Tibial nerve (tissue), 4 donors: ENCODE measurements at regions not wholly inside any gene's neighbourhood (a gene's known extent, or its start where the extent isn't known, plus 50 kb on each side); places are given as distances from the start of the nearest gene placed in this dataset.
A peak's percentile ranks its signal among the peaks of the same experiment; 100 is the strongest.

Experiments
- DNase-seq, 2 donors: peaks; one replicate each; pipeline ENCODE4 v3.0.0-alpha.2; 2019; ENCODE audit warnings: low spot score in 2 of 2
- H3K27ac ChIP-seq, 4 donors: fragments of 200-600 bp; sonication (generic) in 3 of 4; one replicate each; pipeline ENCODE4 v1.5.1; 2017 to 2019; ENCODE audit warnings: mild to moderate bottlenecking in 1 of 4
- H3K27me3 ChIP-seq, 2 donors: fragments of 200-600 bp; sonication (generic) in 1 of 2; one replicate each; pipeline versions ENCODE4 v1.5.1 to v1.6.0; 2017 to 2019
- H3K36me3 ChIP-seq, 3 donors: fragments of 200-600 bp; sonication (generic); one replicate each; pipeline ENCODE4 v1.5.1; 2018 to 2019
- H3K4me1 ChIP-seq, 4 donors: fragments of 200-600 bp; sonication (generic) in 3 of 4; one replicate each; pipeline ENCODE4 v1.5.1; 2017 to 2019
- H3K4me3 ChIP-seq, 4 donors: fragments of 200-600 bp; sonication (generic) in 3 of 4; one replicate each; pipeline ENCODE4 v1.5.1; 2017 to 2019; ENCODE audit warnings: mild to moderate bottlenecking in 1 of 4, moderate library complexity in 1 of 4
- H3K9me3 ChIP-seq, 4 donors: fragments of 200-600 bp; sonication (generic) in 3 of 4; one replicate each; pipeline ENCODE4 v1.5.1; 2017 to 2019
- EP300 ChIP-seq, 2 donors: sonication (generic); formaldehyde crosslinking; IDR thresholded peaks; one replicate each; pipeline ENCODE4 v1.6.1; 2017; ENCODE audit warnings: antibody characterized with exemption in 2 of 2, mild to moderate bottlenecking in 1 of 2
- POLR2A ChIP-seq, 2 donors: fragments of 450-650 bp; IDR thresholded peaks; one replicate each; pipeline ENCODE4 v1.6.1; 2017; ENCODE audit warnings: antibody characterized with exemption in 2 of 2, mild to moderate bottlenecking in 2 of 2, moderate library complexity in 2 of 2
- WGBS, 2 donors: methylation state at CpG; one replicate each; pipeline ENCODE4 v1.1.5; 2018; 5-methylcytosine and 5-hydroxymethylcytosine counted together
- TF ChIP-seq, protein P1 (sequence below), 5 experiments: fragments of 200-600 bp in 3 of 5; fragments of 450-650 bp in 2 of 5; sonication (generic) in 3 of 5; IDR thresholded peaks; one replicate each; pipeline ENCODE4 v1.5.1; 2016 to 2019; ENCODE audit warnings: antibody characterized with exemption in 5 of 5, mild to moderate bottlenecking in 3 of 5, moderate library complexity in 2 of 5

DNA sequence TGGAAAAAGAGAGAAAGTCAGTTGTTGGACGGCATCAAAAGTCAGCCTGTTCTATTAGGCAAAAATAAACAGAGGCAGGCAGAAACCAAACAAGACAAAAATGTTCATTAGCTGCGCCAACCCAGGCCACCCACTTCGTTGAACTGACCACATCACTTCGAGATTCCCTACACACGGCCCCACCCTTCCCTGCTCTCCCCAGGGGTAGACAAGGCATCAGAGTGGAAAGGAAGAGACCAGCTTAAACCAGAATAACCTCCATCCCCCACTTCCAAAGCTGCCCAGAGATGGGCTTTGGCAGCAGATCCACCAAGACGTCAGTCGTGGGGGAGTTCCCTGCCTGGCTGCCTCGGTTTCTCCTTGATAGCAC, 204.6 kb upstream of the TSHZ3 start:
- peak in 1 of 2 donors; percentile 82 for TF ChIP-seq EP300 (IDR thresholded peaks at IDR 0.05)
- no peak for TF ChIP-seq POLR2A (IDR thresholded peaks at IDR 0.05)
- Histone ChIP-seq H3K27me3 (no peaks in the 10 kb centered on the region), H3K4me3 (no peak overlapping the region), H3K36me3 (no peaks in the 10 kb centered on the region), H3K27ac (peak overlapping the region; percentile 15 to 86 (median 60)), H3K9me3 (peaks cover 0 to under 1% (median 0%) of the 10 kb centered on the region in 4 donors), H3K4me1 (peaks cover 0 to 17% (median 0%) of the 10 kb centered on the region in 4 donors)
- DNase-seq = peak; percentile 76 to 83
- WGBS, 2 donors = 41 to 50% methylated on average over 8 of the region's 8 CpGs

DNA sequence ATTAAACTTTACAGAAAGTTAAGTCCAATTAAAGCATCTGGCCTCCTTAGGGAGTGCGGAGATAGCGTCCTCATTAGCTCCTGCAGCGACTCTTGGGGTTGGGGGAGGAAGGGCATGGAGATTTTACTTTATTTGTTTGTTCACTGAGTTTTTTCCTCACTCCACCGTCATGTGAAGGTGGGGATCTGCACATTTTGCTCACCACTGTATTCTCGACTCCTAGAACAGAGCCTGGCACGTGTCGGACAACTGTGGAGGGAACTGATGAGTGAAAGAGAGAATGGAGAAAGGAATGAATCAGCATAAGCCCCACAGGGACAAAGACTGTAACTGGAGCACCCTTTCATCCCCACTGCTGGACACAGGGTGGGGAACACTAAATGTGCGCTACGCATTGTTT, 205.1 kb upstream of the TSHZ3 start:
- Histone ChIP-seq H3K4me1 (peaks cover 0 to 17% (median 0%) of the 10 kb centered on the region in 4 donors), H3K9me3 (peaks cover 0 to 6% (median 0%) of the 10 kb centered on the region in 4 donors), H3K27me3 (no peaks in the 10 kb centered on the region), H3K27ac (peak overlapping the region; percentile 15 to 86 (median 60)), H3K4me3 (no peak overlapping the region), H3K36me3 (no peaks in the 10 kb centered on the region)
- peak; percentile 43 to 62 for DNase-seq
- WGBS, 2 donors = 55 to 60% methylated on average over 9 of the region's 9 CpGs
- TF ChIP-seq POLR2A (IDR thresholded peaks at IDR 0.05) = no peak
- no peak for TF ChIP-seq EP300 (IDR thresholded peaks at IDR 0.05)
- TF ChIP-seq, protein P1, sequence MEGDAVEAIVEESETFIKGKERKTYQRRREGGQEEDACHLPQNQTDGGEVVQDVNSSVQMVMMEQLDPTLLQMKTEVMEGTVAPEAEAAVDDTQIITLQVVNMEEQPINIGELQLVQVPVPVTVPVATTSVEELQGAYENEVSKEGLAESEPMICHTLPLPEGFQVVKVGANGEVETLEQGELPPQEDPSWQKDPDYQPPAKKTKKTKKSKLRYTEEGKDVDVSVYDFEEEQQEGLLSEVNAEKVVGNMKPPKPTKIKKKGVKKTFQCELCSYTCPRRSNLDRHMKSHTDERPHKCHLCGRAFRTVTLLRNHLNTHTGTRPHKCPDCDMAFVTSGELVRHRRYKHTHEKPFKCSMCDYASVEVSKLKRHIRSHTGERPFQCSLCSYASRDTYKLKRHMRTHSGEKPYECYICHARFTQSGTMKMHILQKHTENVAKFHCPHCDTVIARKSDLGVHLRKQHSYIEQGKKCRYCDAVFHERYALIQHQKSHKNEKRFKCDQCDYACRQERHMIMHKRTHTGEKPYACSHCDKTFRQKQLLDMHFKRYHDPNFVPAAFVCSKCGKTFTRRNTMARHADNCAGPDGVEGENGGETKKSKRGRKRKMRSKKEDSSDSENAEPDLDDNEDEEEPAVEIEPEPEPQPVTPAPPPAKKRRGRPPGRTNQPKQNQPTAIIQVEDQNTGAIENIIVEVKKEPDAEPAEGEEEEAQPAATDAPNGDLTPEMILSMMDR (IDR thresholded peaks at IDR 0.05) = no peak

DNA sequence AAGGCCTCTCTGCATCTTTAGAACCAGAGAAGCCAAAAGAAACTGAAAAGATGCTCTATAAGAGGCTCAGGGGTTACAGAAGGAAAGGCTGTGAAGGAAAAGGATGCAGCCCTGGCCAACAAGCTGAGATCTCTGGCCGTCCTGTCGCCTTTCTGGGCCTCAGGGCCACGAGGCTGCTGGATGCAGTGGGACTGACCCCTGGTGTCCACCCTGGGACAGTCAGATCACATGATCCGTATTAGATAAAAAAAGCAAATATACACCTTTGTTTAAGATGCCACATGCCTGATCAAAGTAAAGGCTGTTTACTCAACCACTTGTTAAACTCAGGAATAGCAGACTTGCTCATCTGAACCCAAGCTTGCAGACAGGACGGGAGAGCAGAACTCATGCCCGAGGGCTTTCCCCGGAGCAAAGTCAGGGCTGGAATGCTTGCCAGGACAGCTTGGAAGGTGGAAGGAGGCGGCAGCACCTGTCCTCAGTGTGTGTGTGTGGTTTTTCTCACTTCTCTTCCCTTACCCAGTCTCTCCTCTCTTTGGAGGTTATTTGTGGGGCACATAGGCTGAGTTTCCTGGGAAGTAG, 206.5 kb upstream of the TSHZ3 start:
- 57 to 67% methylated on average over 8 of the region's 8 CpGs for WGBS, 2 donors

DNA sequence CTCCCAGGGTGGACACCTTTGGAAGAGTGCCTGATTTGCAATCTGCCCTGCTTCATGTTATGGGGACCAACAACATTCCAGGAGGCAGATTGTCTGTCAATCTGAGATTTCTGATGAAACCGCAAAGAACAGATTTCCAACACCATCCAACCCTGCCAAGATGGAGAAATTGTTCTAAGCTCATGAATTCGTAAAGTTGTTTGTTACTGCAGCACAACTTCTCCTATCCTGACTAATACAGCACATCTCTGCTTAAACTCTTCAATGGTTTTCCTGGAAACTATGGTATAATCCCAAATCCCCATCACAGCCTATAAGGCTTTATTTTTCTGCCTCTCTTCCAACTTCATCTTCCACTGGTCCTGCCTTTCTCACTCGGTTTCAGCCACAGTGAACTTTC, 210.3 kb upstream of the TSHZ3 start:
- DNase-seq = no peak
- Histone ChIP-seq H3K4me3 (no peak overlapping the region), H3K27ac (no peak overlapping the region), H3K27me3 (no peaks in the 10 kb centered on the region), H3K4me1 (no peaks in the 10 kb centered on the region), H3K9me3 (peaks cover 0 to 13% (median 0%) of the 10 kb centered on the region in 4 donors), H3K36me3 (no peaks in the 10 kb centered on the region)
- TF ChIP-seq POLR2A (IDR thresholded peaks at IDR 0.05) = no peak
- TF ChIP-seq EP300 (IDR thresholded peaks at IDR 0.05) = no peak
- TF ChIP-seq, protein P1 (IDR thresholded peaks at IDR 0.05) = no peak
- 95 to 98% methylated on average over 3 of the region's 3 CpGs for WGBS, 2 donors

More for the DNA sequence above, 206.5 kb upstream of the TSHZ3 start:
- DNase-seq = no peak
- TF ChIP-seq EP300 (IDR thresholded peaks at IDR 0.05) (no peak), POLR2A (IDR thresholded peaks at IDR 0.05) (no peak)
- TF ChIP-seq, protein P1 (IDR thresholded peaks at IDR 0.05) = no peak
- Histone ChIP-seq H3K4me1 (peaks cover 0 to 17% (median 0%) of the 10 kb centered on the region in 4 donors), H3K36me3 (no peaks in the 10 kb centered on the region), H3K9me3 (peaks cover 0 to 13% (median 0%) of the 10 kb centered on the region in 4 donors), H3K4me3 (no peak overlapping the region), H3K27me3 (no peaks in the 10 kb centered on the region), H3K27ac (peak overlapping the region in 2 of 4 donors; percentile 34 to 86)

DNA sequence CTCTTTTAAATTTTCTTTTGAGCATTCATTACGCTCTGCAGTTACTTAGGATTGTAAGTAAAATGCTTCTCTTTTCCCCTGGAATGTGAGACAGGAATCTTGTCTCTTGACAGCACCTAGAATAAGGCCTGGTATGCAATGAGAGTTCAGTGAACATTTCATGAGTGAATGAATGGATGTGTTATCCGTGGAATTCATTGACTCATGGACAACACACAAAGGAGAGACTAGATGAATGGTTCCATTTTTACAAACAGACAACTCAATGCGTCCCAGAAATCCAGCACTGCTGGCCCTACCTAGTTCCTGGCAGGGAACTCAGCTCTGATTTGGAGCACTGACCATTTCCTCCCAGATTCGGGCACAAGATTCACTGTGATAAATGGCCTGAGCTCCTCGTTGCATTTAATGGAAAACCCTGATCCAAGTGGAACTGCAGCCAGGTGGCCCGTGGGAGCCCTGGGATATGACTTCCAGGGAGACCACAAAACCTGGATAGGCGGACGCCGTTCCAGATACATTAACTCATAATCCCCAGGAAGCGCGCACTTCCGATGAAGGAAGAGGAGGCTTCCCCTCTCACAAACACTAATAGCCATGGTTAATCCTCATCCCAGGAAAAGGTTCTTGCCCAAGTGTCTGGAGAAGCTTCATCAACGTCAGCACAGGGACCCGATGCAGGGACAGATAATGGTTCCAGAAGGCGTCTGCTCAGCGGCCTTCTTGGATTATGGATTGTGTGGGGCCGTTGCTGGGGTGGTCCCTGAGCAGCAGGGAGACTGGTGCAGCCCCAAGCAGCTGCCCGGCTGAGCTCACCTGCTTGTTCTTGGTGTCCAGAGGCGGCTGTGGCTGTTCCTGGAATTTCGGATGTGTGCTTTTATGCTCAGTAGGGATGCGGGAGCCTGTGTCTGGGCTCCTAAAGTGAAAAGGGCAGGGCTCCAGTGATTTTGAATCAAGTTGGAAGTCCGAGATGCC, 211.1 kb upstream of the TSHZ3 start:
- H3K27me3 ChIP-seq = no peaks in the 10 kb centered on the region
- 73 to 76% methylated on average over 22 of the region's 22 CpGs for WGBS, 2 donors
- TF ChIP-seq, protein P1 (IDR thresholded peaks at IDR 0.05) = no peak
- TF ChIP-seq POLR2A (IDR thresholded peaks at IDR 0.05) (no peak), EP300 (IDR thresholded peaks at IDR 0.05) (no peak)
- no peak for DNase-seq
- H3K36me3 ChIP-seq = no peaks in the 10 kb centered on the region
- H3K9me3 ChIP-seq = peaks cover 0 to 13% (median 0%) of the 10 kb centered on the region in 4 donors
- no peak overlapping the region for H3K4me3 ChIP-seq
- H3K4me1 ChIP-seq = no peaks in the 10 kb centered on the region
- H3K27ac ChIP-seq = no peak overlapping the region
